GM18499 (cell line): ENCODE measurements at regions not wholly inside any gene's neighbourhood (a gene's known extent, or its start where the extent isn't known, plus 50 kb on each side); places are given as distances from the start of the nearest gene placed in this dataset.

Experiments used
- ATAC-seq: cut with Tn5 transposase; IDR thresholded peaks from one replicate; pipeline ENCODE4 v1.9.1; 2021; ENCODE audit warnings: moderate number of reproducible peaks; ENCODE audit not compliant: insufficient read depth, unreplicated experiment

DNA sequence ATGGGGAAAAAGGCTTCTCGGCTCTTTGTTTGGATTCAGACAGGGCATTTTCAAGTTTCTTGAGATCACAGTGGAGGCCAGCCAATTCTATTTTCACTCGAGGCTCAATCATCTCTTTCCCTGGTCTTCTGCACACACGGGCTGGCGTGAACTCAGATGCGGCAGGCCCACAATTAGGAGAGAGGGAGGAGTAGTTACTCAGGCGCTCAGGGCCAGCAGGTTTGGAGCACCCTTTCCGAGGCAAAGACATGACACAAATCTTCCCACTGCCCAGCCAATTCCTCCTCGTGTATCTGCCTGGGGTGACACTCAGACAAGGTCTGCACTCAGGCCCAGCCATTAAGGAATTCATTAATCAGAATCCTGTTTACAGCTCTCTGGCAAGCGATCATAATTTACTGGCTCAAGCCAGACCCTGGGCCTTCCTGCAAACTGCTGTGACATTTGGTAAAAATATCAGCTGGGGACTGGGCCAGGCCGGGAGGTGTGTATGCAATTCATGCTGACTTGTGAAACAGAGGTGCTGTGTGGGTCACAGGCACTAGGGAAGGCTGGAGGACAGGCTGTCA lies 68.1 kb upstream of the TLE3 start:
- ATAC-seq, result no peak

DNA sequence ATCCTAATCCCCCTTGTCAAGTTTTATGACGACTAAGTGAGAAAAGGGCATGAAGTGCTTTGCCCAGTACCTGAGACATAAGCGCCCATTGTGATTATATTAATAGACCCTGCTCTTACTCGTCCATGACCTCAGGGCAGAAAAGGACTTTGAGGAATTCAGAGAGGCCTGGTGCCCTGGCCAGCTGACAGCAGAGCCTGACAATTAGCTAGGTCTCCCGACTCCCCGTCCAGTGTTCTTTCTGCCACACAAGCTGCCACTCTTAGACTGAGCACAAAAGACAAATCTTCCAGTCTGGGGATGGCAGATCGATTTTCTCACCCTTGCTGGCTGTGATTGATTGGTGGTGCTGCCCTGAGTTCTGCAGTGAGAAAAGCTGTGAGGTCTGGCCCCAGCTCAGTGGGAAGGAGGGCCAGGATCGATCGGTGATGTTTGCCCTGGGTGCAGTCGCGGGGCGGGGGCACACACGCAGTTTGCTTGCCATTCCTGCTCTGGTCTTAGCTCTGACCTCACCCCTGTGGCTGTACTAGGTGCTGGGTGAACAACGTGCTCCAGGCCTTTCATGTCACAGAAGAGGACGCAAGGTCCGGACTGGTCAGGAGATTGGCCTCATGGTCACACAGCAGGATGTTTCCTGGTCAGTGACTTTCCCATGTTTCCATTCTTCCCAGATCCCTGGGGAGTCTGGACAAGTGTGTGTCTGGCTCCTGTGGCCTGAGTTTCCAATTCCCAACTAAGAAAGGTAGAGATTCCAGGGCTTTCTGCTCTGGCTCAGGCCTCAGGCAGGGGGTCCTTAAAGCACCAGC lies 67.4 kb upstream of the TLE3 start:
- no peak for ATAC-seq

DNA sequence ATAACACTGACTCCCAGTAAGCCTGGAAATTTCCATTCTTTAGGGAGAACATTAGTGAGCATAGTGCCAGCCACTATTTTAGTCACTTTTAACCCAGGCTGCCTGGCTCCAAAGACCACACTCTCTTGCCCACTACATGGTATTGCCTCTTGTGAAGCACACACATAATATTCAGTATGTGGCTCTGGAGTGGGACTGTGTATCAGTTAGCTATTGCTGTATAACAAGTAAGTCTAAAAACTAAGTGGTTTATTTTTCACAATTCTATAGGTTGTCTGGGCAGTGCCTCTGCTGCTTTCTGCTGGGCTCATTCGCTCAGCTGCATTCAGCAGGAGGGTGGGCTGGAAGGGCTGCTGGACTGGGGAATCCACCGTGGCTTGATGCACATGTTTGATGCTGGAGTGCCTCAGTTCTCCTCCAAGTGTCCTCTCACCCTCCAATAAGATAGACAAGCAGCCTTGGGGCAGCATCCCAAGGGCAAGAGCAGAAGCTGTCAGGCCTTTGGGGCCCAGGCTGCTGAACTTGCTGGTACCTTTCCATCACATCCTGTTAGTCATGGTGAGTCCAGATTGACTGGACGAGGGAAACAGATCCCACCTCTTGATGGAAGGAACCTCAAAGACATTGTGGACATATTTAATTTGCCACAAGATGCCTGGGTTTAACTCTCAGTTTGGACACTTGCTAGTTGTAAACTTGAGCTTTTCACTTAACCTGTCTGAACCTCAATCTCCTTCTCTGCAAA lies 66.6 kb upstream of the TLE3 start:
- no peak for ATAC-seq

DNA sequence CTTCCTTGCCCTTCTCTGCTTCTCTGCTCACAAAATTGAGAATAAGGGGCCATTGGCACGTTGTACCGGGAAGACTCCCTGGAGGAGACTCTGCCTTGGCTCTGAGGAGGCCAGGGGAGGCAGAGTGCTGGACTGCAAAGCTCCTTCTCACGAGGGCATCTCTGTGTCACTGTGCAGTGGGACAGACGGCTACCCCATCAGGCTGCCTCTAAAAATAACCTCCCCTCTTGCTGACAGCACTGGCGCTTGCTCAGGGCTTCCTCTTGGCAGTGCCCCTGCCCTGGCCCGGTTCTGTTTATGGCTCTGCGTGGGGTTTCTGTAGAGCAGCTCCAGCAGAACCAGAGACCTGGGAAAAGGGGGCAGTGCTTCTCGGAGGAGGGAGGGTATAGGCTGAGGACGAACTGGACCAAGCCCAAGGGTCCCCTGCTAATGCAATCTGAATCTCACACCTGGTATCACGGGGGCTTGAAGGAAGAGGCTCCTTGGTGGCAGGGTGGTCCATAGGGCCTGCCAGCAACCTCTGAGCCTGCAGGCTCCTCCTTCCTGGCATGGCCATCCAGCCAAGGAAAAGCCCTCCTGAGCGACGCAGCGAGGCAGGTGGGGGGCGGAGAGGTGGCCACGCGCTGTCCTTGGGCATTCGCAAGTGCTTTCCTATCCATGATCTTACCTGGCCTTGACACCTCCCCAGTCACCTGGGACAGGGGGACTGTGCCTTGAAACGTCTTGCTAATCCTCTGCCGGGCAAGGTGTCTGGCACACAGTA lies 63.3 kb upstream of the TLE3 start:
- no peak for ATAC-seq

DNA sequence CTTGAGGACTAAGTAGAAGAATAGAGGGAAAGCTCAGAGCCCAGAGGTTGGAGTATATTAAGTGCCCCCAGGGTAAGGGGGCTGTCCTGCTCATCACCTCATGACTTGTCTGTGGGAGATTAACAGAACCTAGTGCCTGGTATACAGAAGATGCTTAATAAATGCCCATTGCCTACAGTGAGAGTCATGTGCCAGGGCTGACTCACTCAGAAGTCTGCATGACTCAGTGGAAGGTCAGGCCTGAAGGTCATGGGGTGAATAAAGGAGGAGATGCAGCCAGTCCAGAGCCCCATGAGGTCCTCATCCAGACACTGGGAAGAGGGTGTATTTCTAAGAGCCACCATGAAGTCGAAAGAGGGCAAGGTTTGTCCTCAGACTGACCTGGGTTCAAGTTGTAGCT lies 62.5 kb upstream of the TLE3 start:
- no peak for ATAC-seq

DNA sequence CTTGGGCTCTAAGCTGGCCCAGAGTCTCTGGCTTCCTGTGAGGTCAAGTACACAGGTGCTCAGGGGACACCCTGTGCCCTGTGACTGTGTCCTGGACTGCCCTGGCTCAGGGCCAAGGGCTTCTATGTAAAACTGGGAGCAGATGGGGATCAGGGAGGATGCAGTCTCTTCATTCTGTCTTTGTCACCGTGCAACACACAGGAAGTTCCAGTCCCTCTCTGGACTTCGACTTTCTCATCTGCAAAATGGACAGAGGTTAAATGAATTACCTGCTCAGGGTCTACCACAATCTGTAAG lies 61.9 kb upstream of the TLE3 start:
- no peak for ATAC-seq

DNA sequence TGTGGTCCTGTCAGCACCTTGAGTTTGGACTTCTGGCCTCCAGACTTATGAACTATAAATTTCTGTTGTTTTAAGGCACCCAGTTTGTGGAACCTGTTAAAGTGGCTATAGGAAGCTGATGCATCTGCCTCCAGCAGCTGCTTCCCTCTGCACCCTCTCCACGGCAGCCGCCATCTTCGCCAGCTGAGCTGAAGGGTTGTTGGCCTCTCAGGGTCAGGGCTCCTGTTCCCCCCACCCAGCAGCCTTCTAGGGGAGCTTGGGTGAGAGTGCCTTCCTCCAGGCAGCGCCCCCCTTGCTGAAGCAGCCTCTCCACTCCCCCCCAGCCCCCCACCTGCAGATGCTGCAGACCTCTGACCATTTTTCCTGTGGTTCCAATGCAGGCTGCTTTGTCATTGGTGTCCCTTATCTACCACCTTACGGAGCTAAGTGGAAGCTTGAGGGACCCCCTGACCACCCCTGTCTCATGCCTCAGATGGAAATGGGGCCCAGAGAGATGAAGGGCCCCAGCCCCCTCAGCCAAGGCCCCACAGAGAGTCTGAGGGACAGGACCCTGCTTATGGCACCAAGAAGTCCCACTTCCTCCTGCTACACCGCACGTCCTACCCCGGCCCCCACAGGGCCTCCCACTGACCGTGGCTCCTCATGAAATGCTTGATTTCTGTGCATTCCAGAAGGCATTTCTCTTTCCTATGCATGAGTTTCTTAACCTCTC lies 61.4 kb upstream of the TLE3 start:
- ATAC-seq, result no peak

DNA sequence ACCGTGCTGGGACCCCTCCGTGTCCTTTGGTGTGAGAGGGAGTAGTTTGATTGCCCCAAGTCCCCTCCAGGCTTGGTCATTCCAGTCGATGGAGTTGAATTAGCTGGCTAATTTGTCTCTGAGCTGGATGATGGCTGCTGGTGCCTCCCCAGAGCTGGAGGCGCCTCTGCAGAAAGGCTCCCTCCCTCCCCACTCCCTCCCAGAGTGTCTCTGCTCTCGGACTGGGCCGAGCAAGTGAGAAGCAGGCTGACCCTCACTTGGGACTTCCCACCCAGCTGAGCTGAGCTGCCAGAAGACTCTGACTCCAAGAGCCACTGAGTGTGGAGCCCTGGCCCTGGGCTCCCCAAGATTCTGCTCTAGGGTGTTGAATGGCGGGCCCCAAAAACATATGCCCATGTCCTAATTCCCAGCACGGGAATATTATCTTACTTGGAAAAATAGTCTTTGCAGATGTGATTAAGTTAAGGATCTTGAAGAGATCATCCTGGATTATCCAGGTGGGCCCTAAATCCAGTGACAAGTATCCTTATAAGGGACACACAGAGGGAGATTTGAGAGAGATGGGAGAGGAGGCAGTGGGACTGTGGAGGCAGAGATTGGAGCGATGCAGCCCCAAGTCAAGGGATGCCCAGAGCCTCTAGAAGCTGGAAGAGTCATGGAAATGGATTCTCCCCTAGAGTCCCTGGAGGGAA lies 60.7 kb upstream of the TLE3 start:
- no peak for ATAC-seq

DNA sequence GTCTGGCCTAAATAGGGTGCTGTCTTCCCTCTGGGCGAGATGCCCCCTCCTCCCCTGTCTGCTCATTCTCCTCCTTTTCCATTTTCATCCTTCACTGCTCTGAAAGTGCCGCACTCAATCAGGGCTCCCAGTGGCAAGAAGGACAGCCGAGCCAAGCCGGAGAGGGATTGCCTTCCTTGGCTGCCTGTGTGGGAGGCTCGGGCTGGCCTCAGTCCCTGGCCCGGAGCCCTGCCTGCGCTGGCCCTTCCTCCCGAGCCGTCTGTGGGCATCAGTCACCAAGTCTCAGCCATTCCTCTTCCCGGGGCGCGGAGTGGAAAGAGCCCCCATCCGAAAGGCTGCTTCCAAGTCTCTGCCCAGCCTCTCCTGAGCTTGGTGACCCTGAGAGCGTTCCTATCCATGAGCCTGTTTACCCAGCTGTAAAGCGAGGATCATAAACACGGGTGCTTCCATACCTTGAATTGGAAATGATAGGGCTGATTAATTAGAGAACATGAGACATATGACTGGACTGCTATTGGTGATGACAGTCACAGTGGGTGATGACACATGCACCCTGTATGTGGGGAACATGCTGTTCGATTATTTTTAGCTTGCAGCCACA lies 59.1 kb upstream of the TLE3 start:
- ATAC-seq, result no peak

DNA sequence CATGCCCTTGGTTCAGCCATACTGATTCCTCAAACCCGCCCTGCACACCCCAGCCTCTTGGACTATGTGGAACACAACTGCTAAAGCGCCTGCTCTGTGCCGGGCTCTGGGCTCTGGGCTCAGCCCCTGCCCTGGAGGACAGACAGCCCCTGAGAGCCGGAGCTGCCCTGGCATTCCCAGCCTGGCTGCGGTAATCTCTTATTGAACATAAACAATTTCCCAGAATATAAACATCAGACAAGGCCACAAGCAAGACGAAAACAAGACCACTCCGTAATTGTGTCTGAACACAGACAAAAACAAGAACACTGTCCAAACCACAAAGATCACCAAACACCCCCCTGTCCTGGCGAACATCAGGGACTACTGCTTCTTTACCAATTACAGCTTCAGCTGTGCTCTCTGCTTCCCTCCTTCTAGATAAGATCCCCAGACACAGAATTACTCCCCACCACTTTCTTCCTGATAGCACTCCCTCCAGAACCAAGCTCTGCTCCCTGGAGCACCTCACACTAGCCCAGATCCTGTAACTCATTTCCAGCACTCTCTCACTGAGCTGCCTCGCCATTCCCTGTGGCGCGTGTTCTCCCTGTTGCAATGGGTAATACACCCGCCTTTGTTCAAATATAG lies 57.1 kb upstream of the TLE3 start:
- ATAC-seq, result no peak

DNA sequence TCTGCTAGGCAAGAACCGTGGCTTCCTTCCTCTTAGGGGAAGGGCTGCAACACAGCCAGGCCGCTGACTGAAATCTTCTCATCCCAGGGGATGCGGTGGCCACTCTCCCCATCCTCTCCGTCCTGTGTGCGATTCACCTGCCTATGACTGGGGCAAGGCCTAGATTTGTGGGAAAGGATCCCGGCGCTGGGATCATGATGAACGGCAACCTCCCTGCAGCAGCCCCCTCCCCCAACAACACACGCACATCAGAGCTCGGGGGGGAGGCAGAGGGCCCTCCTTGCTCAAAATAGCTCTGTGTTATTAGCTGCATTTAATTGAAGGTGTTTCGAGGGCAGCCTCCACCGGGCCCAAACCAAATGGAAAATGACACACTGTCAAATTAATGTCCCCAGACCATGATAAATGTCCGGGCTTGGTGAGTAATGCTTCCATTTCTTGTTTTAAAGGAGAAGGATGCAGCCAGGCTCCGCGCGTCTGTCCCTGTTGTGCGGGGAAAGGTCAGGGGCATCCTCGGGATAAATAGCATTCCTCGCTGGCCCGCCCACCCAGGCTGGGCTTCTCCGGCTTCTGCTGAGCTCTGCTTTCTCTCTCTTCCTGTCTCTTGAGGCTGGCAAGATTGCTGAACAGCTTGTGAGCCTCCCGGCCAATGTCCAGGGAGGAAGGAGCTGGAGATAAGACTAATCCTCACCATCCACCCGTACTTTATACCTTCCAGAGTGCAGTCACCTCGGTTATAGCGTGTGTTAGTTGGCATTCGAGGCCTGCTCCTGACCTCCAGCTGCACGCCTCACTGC lies 56.4 kb upstream of the TLE3 start:
- no peak for ATAC-seq

DNA sequence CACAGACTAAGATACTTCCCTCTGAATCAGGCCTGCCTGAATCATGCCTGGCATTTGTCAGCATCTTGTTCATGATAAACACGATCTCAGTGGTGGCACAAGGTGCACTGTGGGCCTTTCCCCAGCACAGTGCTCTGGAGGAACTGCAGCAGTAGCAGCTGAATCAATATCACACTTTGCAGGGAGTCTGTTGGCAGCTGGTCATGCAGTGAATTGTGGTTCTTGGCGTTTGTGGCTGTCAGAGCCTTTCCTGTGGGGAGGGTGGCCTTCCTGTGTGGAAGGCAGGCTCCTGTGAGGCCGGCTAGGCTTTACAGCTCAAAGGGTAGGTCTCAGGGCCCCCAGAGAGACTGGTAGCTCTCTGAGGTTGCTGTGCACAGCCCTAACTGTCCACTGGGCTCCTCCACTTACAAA lies 54.4 kb upstream of the TLE3 start:
- no peak for ATAC-seq

DNA sequence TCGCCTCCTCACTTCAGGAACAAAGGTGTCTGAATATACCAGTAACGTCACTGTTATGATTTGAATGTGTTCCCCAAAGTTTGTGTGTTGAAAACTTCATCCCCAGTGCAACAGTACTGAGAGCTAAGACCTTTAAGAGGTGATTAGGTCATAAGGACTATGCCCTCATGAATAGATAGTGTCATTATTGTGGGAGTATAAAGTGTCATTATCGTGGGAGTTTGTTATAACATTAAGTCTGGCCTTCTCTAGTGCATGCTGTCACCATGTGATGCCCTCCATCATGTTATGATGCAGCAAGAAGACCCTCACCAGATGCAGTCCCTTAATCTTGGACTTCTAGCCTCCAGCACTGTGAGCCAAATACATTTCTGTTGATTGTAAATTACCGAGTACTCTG lies 53.7 kb upstream of the TLE3 start:
- no peak for ATAC-seq

DNA sequence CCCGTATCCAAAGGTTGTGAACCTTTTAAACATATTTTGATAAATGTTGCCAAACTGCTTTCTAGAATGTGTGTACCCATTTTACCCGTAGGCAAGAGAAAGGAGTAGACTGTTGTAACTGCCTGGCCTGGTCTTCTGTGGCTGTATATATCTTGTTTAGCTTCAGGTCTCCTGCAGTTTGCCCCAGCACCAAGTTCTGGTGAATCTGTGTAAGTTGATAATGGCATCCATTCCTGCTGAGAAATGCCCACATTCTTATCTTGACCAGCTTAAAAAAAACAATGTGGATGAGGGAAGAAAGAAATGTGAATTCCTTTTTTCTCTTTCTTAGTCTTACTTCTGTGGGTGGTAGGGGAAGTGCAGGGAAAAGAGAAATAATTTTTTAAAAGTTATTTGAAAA lies 53.3 kb upstream of the TLE3 start:
- ATAC-seq, result no peak

DNA sequence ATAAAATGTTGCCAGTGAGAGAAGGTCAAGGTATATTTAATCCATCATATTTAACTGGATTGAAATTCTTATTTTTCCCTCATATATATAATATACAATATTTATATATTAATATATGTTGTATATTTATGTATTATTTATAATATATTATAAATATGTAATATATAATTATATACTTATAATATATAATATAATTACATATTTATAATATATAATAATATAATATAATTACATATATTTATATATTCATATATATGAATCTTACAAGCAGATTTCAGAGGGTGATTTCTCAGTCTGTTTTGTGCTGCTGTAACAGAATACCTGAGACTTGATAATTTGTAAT lies 52.7 kb upstream of the TLE3 start:
- no peak for ATAC-seq

DNA sequence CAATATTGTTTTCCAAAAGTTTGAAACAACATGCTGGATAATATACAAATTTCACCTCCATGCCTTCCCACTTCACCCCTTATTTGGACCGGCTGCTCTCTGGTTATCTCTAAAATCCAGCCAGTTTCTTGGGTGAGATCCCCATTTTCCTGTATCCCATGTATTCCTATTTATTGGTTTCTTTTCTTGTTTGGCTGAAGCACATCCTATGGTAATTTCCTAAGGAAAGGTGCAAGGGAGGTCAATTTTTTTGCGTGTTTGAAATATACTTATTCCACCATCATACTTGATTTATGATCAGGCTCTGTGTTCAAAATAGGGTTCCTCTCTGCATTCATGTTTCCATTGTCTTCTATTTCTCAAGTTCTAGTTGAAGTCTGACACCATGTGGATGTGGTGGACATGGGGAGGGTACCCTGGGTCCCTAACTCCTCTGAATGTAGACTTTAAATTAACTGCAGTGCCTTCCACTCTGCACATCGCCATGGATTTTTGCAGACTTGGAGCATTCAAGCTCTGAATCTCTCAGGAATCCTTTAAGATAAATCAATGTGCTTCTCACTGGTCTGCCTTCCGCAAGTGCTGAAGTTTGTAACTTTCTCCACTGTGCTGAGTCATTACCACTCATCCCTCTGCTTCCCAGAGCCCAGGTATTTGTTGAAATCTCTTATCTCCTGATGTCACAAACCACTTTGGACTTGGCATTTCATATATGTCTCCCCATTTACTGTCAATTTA lies 52.1 kb upstream of the TLE3 start:
- ATAC-seq, result no peak

DNA sequence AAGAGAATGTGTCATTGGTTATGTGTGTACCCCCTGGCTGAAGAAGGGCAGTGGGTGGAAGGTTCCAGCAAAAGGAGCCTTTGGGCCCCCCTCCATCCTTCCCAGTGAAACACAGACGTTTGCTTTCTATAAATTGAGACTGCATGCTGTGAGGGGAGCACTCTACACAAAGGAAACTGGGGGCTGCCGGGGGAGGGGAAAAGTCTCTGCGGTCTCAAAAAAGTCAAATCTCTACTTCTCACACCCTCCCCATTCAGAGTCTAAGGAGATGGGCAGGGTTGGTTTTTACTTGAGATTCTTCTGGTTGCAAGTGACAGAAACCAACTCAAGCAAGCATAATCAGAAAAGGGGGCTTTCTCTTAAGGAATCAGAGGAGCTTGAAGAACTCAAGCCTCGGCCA lies 50.1 kb upstream of the TLE3 start:
- no peak for ATAC-seq
